ENCODE measurements at regions not wholly inside any gene's neighbourhood (a gene's known extent, or its start where the extent isn't known, plus 50 kb on each side); places are given as distances from the start of the nearest gene placed in this dataset.

GRCh38 chr13:107295416-107296140 lies 727.6 kb upstream of the ARGLU1 start:
- DNase-seq (ENCODE audit: extremely low read depth in 1 of 2, low read depth in 1 of 2), result no peak

DNA sequence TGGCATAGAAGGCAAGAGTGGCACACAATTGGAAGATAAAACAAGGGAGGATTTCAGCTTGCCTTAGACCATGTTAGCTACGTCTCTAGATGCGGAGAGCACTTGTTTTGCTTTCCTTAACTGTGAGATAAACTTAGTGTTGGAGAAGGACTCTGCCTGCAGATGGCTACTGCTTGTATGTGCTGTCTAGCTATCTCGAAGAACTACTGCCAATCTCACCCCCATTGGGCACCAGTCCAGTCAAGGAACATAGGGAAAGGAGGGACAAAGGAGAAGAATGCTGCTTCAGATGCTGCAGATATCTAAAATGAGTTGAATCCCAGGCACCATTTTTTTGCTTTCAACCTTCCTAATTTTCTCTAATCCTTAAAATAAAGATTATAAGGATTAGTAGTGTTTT lies 726.0 kb upstream of the ARGLU1 start:
- DNase-seq (ENCODE audit: extremely low read depth in 1 of 2, low read depth in 1 of 2), result no peak

- DNase-seq (ENCODE audit: extremely low read depth in 1 of 2, low read depth in 1 of 2), result no peak
Measured at GRCh38 chr13:107291875-107292274, 723.9 kb upstream of the ARGLU1 start.

GRCh38 chr13:107289540-107289939 lies 721.6 kb upstream of the ARGLU1 start:
- no peak for DNase-seq (ENCODE audit: extremely low read depth in 1 of 2, low read depth in 1 of 2)

- DNase-seq (ENCODE audit: extremely low read depth in 1 of 2, low read depth in 1 of 2), result no peak
Measured at GRCh38 chr13:107284173-107284572, 716.2 kb upstream of the ARGLU1 start.

- DNase-seq (ENCODE audit: extremely low read depth in 1 of 2, low read depth in 1 of 2), result no peak
Measured at GRCh38 chr13:107277911-107278310, 710.0 kb upstream of the ARGLU1 start.

GRCh38 chr13:107276936-107277335 lies 709.0 kb upstream of the ARGLU1 start:
- DNase-seq (ENCODE audit: extremely low read depth in 1 of 2, low read depth in 1 of 2), result no peak

DNA sequence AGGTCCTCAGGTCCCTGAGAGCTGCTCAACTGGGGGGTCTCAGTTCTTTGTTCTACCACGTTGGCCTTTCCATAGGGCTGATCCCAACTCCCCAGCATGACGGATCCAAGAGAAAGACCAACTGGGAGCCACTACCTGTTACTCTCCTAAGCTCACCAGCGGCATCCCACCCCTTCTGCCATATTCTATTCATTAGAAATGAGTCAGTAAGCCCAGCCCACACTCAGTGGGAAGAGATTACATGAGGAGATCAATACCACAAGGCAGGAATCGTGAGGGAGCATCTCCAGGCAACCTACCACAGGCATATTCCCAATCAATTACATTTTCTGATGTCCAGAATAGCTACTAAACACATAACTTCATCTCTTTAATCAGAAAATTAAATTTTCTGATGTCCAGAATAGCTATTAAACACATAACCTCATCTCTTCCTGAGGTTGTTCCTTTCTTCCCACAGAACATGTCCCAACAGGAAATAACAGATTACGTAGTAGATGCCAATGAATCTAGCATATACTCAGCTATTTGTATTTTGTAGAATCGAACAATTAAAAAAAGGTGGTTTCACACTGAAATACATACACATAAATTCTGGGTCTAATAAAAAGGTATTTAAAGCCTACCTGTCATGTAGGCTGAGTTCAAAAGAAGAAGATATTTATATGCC lies 708.1 kb upstream of the ARGLU1 start:
- no peak for DNase-seq (ENCODE audit: extremely low read depth in 1 of 2, low read depth in 1 of 2)

- no peak for DNase-seq (ENCODE audit: extremely low read depth in 1 of 2, low read depth in 1 of 2)
Measured at GRCh38 chr13:107275312-107275711, 707.4 kb upstream of the ARGLU1 start.

- DNase-seq (ENCODE audit: extremely low read depth in 1 of 2, low read depth in 1 of 2), result no peak
Measured at GRCh38 chr13:107271227-107271626, 703.3 kb upstream of the ARGLU1 start.

GRCh38 chr13:107266657-107267056 lies 698.7 kb upstream of the ARGLU1 start:
- DNase-seq (ENCODE audit: extremely low read depth in 1 of 2, low read depth in 1 of 2), result no peak

DNA sequence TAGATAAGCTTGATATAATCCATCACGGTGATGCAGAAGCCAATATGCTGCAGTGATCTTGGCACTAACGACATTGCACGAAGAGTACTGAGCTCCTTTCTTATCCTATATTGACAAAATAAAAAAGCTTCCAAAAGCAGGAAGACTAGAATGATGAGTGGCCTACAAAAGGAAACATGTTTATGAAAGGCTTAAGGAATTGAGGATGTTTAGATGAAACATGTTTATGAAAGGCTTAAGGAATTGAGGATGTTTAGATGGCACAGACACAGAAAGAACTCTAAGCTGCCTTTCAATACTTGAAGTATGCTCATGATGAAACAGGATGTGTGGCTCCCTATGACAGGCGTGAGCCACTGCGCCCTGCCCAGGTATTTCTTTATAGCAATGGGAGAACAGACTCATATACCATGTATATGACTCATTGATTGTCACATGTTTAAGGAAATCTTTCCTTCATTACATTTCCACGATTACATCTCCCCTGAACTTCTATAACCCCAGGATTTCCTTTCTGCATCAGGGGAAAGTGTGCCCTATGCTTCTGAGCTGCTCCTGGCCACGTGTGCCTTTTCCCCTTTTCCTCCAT lies 690.8 kb upstream of the ARGLU1 start:
- DNase-seq (ENCODE audit: extremely low read depth in 1 of 2, low read depth in 1 of 2), result no peak

- no peak for DNase-seq (ENCODE audit: extremely low read depth in 1 of 2, low read depth in 1 of 2)
Measured at GRCh38 chr13:107254392-107254791, 686.5 kb upstream of the ARGLU1 start.

DNA sequence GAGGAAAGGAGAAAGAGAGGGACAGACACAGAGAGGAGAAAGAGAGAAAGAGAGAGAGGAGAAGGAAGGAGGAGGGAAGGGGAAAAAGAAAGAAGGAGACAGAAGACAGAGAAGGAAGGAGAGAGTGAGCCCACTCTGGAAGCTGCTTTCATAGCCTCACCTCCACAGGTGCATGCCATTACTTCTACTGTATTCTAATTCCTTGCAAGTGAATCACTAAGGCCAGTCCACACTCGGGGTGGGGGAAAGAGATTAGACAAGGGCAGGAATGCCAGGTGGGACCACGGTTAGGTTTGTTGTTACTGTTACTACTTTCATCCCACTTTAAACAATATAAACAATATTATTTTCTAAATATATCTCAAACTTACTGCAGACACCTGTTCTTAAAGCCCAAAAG lies 684.5 kb upstream of the ARGLU1 start:
- DNase-seq (ENCODE audit: extremely low read depth in 1 of 2, low read depth in 1 of 2), result no peak

GRCh38 chr13:107252021-107252420 lies 684.1 kb upstream of the ARGLU1 start:
- no peak for DNase-seq (ENCODE audit: extremely low read depth in 1 of 2, low read depth in 1 of 2)

DNA sequence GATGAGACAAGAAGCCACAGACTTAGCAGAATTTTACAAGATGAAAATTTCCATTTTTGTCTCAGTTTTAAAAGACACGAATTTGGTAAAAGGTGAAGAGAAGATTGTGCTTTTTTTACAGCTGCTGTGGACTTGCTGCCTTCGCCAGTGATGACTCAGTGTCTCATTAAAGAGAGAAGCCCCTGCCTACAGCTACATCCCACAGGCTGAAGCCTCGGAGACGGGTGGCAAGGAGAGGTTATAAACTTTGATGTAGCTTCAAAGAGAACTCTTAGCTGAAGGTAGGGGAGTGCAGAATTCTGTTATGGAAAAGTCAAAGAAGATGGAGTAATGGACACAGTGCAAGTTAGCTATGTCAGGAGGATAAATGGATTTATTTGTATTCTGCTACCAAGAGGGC lies 683.4 kb upstream of the ARGLU1 start:
- no peak for DNase-seq (ENCODE audit: extremely low read depth in 1 of 2, low read depth in 1 of 2)

DNA sequence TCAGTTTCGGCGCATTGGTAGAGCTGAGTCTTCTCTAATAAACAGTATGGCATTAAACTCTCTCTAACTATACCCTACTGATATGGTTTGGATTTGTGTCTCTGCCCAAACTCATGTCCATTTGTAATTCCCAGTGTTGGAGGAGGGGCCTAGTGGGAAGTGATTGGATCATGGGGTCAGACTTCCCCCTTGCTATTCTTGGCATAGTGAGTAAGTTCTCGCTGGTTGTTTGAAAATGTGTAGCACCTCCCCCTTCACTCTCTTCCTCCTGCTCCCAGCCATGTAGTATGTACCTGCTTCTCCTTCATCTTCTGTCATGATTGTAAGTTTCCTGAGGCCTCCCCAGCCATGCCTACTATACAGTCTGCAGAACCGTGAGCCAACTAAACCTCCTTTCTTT lies 682.7 kb upstream of the ARGLU1 start:
- no peak for DNase-seq (ENCODE audit: extremely low read depth in 1 of 2, low read depth in 1 of 2)

DNA sequence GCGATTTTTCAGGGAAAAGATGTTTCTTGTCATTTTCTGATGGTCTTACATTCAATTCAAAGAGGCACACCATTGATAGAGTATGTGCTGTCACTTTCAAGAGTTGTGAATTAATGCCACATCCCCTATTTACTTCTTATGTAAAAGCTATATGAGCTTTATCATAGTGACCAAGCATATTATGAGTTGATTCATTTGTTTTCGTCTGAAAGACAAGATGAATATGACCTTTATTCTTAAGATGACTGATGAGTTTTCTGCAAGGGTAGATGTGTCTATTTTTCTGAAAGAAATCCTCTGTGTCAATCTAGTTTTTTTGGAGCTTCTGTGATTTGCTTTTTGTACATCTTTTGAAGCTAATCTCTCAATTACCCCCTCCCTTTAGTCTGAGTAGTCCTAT lies 676.3 kb upstream of the ARGLU1 start:
- no peak for DNase-seq (ENCODE audit: extremely low read depth in 1 of 2, low read depth in 1 of 2)

GRCh38 chr13:107242138-107242537 lies 674.2 kb upstream of the ARGLU1 start:
- no peak for DNase-seq (ENCODE audit: extremely low read depth in 1 of 2, low read depth in 1 of 2)

DNA sequence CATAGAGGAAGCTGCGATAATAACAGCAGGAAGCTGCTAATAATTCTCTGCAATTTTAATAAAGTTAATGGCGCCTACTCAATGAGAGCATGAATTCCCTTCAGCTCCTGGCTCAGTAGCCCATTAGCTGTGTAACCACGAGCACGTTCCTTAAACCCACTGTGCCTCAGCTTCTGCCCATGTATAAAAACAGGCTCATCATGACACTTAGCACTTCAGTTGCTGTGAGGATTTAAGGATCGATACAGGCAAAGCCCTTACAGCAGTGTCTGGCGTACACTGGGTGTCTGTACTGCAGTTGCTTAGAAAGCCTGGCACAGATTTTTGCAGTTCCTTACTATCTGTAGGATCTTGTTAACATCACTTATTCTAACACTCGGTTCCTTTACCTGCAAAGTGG lies 673.4 kb upstream of the ARGLU1 start:
- DNase-seq (ENCODE audit: extremely low read depth in 1 of 2, low read depth in 1 of 2), result no peak

- DNase-seq (ENCODE audit: extremely low read depth in 1 of 2, low read depth in 1 of 2), result no peak
Measured at GRCh38 chr13:107239213-107239612, 671.3 kb upstream of the ARGLU1 start.

DNA sequence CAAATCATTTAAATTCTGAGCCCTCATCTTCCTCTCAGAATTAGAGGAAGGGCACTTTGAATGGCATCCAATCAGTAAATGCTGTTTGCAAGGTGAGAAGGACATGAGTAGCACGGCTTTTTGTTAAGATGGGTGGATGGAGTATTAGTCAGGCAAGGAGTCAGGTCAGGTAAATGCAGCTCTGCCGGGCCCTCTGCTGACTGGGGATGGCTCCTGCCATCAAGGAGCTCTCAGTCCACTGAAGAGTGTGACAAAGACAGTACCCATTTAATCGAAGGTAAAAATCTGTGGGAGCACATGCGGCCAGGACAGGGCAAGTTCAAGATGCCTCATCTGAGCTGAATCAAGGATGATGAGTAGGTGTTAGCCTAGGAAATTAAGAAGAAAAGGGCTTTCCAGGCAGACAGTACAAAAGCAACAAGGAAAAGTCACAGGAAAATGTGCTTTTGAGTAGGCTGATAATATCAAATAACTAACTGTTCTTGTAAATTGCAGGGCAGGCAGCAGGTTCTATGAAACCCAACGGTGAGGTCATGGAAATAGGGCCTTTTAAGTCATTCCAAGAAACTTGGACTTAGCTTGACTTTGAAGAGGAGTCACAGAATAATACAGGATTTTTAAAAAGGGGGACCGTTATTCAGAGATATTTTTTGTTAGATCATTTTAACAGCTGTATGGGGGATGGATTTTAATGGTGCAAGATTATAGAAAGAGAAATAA lies 670.5 kb upstream of the ARGLU1 start:
- no peak for DNase-seq (ENCODE audit: extremely low read depth in 1 of 2, low read depth in 1 of 2)
